ENCODE measurements at regions not wholly inside any gene's neighbourhood (a gene's known extent, or its start where the extent isn't known, plus 50 kb on each side); places are given as distances from the start of the nearest gene placed in this dataset.

DNA sequence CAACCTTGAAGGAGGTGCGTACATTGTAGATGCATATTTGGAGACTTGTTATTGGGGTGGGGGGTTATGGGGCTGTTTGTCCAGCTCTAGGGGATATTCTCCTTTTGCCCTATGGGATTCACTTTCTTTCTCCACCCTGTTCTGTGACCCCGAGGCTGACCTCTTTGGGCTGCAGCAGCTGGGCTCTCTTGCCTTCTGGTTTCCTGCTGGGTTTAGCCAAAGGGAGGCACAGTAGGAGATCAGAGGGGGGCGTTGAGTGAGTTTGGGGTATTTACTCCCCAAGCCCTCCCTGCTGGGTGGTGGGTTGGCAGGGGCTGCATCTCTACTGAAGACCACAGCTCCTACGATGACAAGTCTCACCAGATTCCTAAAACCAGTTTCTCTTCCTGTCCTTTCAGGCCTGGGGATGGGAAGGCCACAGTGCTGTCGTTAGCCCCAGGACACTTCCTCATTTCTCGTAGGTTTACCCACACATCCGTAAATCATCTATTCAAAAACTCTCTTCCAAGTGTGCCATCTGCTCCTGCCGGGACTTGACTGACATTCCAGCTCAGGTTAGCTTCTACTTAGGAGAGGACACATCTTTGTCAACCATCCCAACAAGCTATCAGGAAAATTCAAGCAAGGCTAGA lies 127.1 kb downstream of the TMEM30B start:
- TF ChIP-seq, protein P1, sequence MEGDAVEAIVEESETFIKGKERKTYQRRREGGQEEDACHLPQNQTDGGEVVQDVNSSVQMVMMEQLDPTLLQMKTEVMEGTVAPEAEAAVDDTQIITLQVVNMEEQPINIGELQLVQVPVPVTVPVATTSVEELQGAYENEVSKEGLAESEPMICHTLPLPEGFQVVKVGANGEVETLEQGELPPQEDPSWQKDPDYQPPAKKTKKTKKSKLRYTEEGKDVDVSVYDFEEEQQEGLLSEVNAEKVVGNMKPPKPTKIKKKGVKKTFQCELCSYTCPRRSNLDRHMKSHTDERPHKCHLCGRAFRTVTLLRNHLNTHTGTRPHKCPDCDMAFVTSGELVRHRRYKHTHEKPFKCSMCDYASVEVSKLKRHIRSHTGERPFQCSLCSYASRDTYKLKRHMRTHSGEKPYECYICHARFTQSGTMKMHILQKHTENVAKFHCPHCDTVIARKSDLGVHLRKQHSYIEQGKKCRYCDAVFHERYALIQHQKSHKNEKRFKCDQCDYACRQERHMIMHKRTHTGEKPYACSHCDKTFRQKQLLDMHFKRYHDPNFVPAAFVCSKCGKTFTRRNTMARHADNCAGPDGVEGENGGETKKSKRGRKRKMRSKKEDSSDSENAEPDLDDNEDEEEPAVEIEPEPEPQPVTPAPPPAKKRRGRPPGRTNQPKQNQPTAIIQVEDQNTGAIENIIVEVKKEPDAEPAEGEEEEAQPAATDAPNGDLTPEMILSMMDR (IDR thresholded peaks at IDR 0.05; ENCODE audit: low read depth, low read length): no peak
- H3K4me3 ChIP-seq (replicated peaks in 1 of 2; ENCODE audit: low read depth in 2 of 2, low read length in 2 of 2): no peak overlapping the region
- DNase-seq (ENCODE audit: low read depth in 2 of 2): no peak

DNA sequence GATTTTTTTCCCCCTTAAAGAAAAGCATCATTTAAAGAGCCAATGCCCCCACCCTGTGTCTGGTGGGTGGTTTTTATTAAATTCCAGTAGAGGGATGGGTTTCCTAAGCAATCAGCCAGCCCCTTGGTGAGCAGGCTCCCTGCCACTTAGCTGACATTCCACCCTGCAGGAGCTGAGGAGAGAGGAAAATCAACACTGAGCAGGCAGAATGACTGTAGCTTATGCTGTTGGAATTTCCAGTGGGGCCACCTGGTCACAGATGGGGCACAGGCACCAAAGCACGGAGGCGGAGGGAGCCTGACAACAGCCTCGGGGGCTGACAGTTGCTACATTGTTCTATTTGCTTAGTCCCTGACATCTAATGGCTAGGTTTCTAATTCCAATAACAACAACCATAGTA lies 127.7 kb downstream of the TMEM30B start:
- DNase-seq (ENCODE audit: low read depth in 2 of 2): peak in 1 of 2 donors; percentile 45
- TF ChIP-seq, protein P1 (IDR thresholded peaks at IDR 0.05; ENCODE audit: low read depth, low read length): no peak
- no peak overlapping the region for H3K4me3 ChIP-seq (replicated peaks in 1 of 2; ENCODE audit: low read depth in 2 of 2, low read length in 2 of 2)

GRCh38 chr14:61152851-61153364 lies 128.2 kb downstream of the TMEM30B start:
- no peak overlapping the region for H3K4me3 ChIP-seq (replicated peaks in 1 of 2; ENCODE audit: low read depth in 2 of 2, low read length in 2 of 2)
- TF ChIP-seq, protein P1 (IDR thresholded peaks at IDR 0.05; ENCODE audit: low read depth, low read length): no peak
- DNase-seq (ENCODE audit: low read depth in 2 of 2): peak; percentile 67 to 70

- peak in 1 of 2 donors; percentile 77 for DNase-seq (ENCODE audit: low read depth in 2 of 2)
- TF ChIP-seq, protein P1 (IDR thresholded peaks at IDR 0.05; ENCODE audit: low read depth, low read length): no peak
- no peak overlapping the region for H3K4me3 ChIP-seq (replicated peaks in 1 of 2; ENCODE audit: low read depth in 2 of 2, low read length in 2 of 2)
Measured at GRCh38 chr14:61151251-61151650, 129.9 kb downstream of the TMEM30B start.

GRCh38 chr14:61150851-61151250 lies 130.3 kb downstream of the TMEM30B start:
- TF ChIP-seq, protein P1 (IDR thresholded peaks at IDR 0.05; ENCODE audit: low read depth, low read length): no peak
- no peak overlapping the region for H3K4me3 ChIP-seq (replicated peaks in 1 of 2; ENCODE audit: low read depth in 2 of 2, low read length in 2 of 2)
- DNase-seq (ENCODE audit: low read depth in 2 of 2): peak in 1 of 2 donors; percentile 81

DNA sequence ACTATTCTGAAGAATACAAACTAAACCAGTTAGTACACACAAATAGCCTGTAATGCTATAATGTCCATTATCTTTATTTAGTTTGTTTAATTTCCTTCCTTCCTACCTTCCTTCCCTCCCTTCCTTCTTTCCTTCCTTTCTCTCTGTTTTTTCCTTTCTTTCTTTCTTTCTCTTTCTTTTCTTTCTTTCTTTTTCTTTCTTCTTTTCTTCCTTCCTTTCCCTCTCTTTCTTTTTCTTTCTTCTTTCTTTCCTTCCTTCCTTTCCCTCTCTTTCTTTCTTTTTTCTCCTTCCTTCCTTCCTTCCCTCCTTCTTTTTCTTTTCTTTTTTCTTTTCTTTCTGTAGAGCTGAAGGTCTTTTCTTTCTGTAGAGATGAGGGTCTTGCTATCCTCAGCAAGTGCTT lies 131.2 kb downstream of the TMEM30B start:
- TF ChIP-seq, protein P1 (IDR thresholded peaks at IDR 0.05; ENCODE audit: low read depth, low read length): no peak
- DNase-seq (ENCODE audit: low read depth in 2 of 2): no peak
- no peak overlapping the region for H3K4me3 ChIP-seq (replicated peaks in 1 of 2; ENCODE audit: low read depth in 2 of 2, low read length in 2 of 2)

Data from cardiac fibroblast (primary cell).